ENCODE measurements at regions not wholly inside any gene's neighbourhood (a gene's known extent, or its start where the extent isn't known, plus 50 kb on each side); places are given as distances from the start of the nearest gene placed in this dataset.

- TF ChIP-seq, protein P1, sequence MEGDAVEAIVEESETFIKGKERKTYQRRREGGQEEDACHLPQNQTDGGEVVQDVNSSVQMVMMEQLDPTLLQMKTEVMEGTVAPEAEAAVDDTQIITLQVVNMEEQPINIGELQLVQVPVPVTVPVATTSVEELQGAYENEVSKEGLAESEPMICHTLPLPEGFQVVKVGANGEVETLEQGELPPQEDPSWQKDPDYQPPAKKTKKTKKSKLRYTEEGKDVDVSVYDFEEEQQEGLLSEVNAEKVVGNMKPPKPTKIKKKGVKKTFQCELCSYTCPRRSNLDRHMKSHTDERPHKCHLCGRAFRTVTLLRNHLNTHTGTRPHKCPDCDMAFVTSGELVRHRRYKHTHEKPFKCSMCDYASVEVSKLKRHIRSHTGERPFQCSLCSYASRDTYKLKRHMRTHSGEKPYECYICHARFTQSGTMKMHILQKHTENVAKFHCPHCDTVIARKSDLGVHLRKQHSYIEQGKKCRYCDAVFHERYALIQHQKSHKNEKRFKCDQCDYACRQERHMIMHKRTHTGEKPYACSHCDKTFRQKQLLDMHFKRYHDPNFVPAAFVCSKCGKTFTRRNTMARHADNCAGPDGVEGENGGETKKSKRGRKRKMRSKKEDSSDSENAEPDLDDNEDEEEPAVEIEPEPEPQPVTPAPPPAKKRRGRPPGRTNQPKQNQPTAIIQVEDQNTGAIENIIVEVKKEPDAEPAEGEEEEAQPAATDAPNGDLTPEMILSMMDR (conservative IDR thresholded peaks at IDR 0.05 in 1 of 2, IDR thresholded peaks at IDR 0.05 in 1 of 2; ENCODE audit: low read depth in 1 of 2, low read length in 2 of 2) = no peak
- no peak for TF ChIP-seq EZH2 (IDR thresholded peaks at IDR 0.05; ENCODE audit: low read length, missing control alignments)
These were observed 405.6 kb downstream of the BRINP1 start for GRCh38 chr9:118963674-118964073.
